ENCODE measurements at regions not wholly inside any gene's neighbourhood (a gene's known extent, or its start where the extent isn't known, plus 50 kb on each side); places are given as distances from the start of the nearest gene placed in this dataset.

GRCh38 chr2:219951099-219951498 is 323.7 kb downstream of the SLC4A3 start:
- TF ChIP-seq CTCF (IDR thresholded peaks at IDR 0.05; ENCODE audit: low read depth, low read length, poor library complexity, severe bottlenecking) (no peak), EZH2phosphoT487 (IDR thresholded peaks at IDR 0.05; ENCODE audit: borderline replicate concordance, low read length) (no peak)
